SK-N-SH treated with all-trans-retinoic acid at 6 μM for 48 hours (cell line): ENCODE measurements at regions not wholly inside any gene's neighbourhood (a gene's known extent, or its start where the extent isn't known, plus 50 kb on each side); places are given as distances from the start of the nearest gene placed in this dataset.

Experiments used
- ATAC-seq: fragments of 200-7000 bp; cut with Tn5 transposase; 3 replicates; pipeline ENCODE4 v1.9.1; 2020; ENCODE audit warnings: mild to moderate bottlenecking, moderate library complexity
- ARNTL ChIP-seq: fragments of 450-650 bp; formaldehyde crosslinking; IDR thresholded peaks from 2 replicates; pipeline ENCODE4 v1.5.0; 2020; ENCODE audit warnings: low read depth, mild to moderate bottlenecking, moderate library complexity, borderline replicate concordance
- BACH2 ChIP-seq: fragments of 250-450 bp; sonication (Bioruptor Pico); IDR thresholded peaks from 2 replicates; pipeline ENCODE4 v1.9.0; 2021; ENCODE audit warnings: mild to moderate bottlenecking, borderline replicate concordance
- CREB5 ChIP-seq: fragments of 250-450 bp; sonication (Bioruptor Pico); IDR thresholded peaks from 2 replicates; pipeline ENCODE4 v1.5.1; 2020; ENCODE audit warnings: low read depth, mild to moderate bottlenecking, moderate library complexity
- CSDC2 ChIP-seq: fragments of 250-450 bp; sonication (Bioruptor Pico); IDR thresholded peaks from 2 replicates; pipeline ENCODE4 v1.5.0; 2020; ENCODE audit warnings: mild to moderate bottlenecking, moderate library complexity
- CSRNP3 ChIP-seq: fragments of 250-450 bp; sonication (Bioruptor Pico); IDR thresholded peaks from 2 replicates; pipeline ENCODE4 v1.5.1; 2021; ENCODE audit warnings: mild to moderate bottlenecking, moderate library complexity
- ESRRG ChIP-seq: fragments of 250-450 bp; sonication (Bioruptor Pico); IDR thresholded peaks from 2 replicates; pipeline ENCODE4 v1.6.1; 2021; ENCODE audit warnings: mild to moderate bottlenecking
- GLIS3 ChIP-seq: fragments of 250-450 bp; sonication (Bioruptor Pico); IDR thresholded peaks from 2 replicates; pipeline ENCODE4 v1.5.0; 2020; ENCODE audit warnings: mild to moderate bottlenecking, moderate library complexity
- ISL1 ChIP-seq: fragments of 250-450 bp; sonication (Bioruptor Pico); IDR thresholded peaks from 2 replicates; pipeline ENCODE4 v2.1.2; 2022; ENCODE audit warnings: mild to moderate bottlenecking, moderate library complexity
- OSR1 ChIP-seq: fragments of 250-450 bp; sonication (Bioruptor Pico); IDR thresholded peaks from 2 replicates; pipeline ENCODE4 v1.8.0; 2022; ENCODE audit warnings: moderate library complexity, mild to moderate bottlenecking, inconsistent platforms
- PATZ1 ChIP-seq: fragments of 250-450 bp; sonication (Bioruptor Pico); IDR thresholded peaks from 2 replicates; pipeline ENCODE4 v1.8.0; 2020; ENCODE audit warnings: mild to moderate bottlenecking, moderate library complexity, borderline replicate concordance
- PPARA ChIP-seq: fragments of 250-450 bp; sonication (Bioruptor Pico); IDR thresholded peaks from 2 replicates; pipeline ENCODE4 v1.5.0; 2020; ENCODE audit warnings: mild to moderate bottlenecking, borderline replicate concordance
- RARB ChIP-seq: fragments of 250-450 bp; sonication (Bioruptor Pico); IDR thresholded peaks from 2 replicates; pipeline ENCODE4 v1.8.0; 2021; ENCODE audit warnings: mild to moderate bottlenecking, moderate library complexity
- TCF4 ChIP-seq: fragments of 250-450 bp; sonication (Bioruptor Pico); IDR thresholded peaks from 2 replicates; pipeline ENCODE4 v1.8.0; 2021; ENCODE audit warnings: mild to moderate bottlenecking, moderate library complexity, borderline replicate concordance
- TOX ChIP-seq: fragments of 250-450 bp; sonication (Bioruptor Pico); IDR thresholded peaks from 2 replicates; pipeline ENCODE4 v1.8.0; 2021; ENCODE audit warnings: mild to moderate bottlenecking, moderate library complexity, borderline replicate concordance
- ZC3H10 ChIP-seq: fragments of 250-450 bp; sonication (Bioruptor Pico); IDR thresholded peaks from 2 replicates; pipeline ENCODE4 v1.5.1; 2021; ENCODE audit warnings: mild to moderate bottlenecking, moderate library complexity
- ZFP3 ChIP-seq: fragments of 250-450 bp; sonication (Bioruptor Pico); IDR thresholded peaks from 2 replicates; pipeline ENCODE4 v1.5.0; 2020; ENCODE audit warnings: mild to moderate bottlenecking, moderate library complexity
- ZFP30 ChIP-seq: fragments of 450-650 bp; formaldehyde crosslinking; IDR thresholded peaks from 2 replicates; pipeline ENCODE4 v1.5.0; 2022; ENCODE audit warnings: mild to moderate bottlenecking, moderate library complexity
- ZNF565 ChIP-seq: fragments of 450-650 bp; formaldehyde crosslinking; conservative IDR thresholded peaks from 2 replicates; pipeline ENCODE4 v1.5.0; 2020; ENCODE audit warnings: low read depth, mild to moderate bottlenecking, moderate library complexity
- ZNF70 ChIP-seq: fragments of 450-650 bp; formaldehyde crosslinking; IDR thresholded peaks from 2 replicates; pipeline ENCODE4 v1.5.0; 2020; ENCODE audit warnings: mild to moderate bottlenecking, moderate library complexity
- TF ChIP-seq, protein P1 (sequence below): fragments of 250-450 bp; sonication (Bioruptor Pico); IDR thresholded peaks from 2 replicates; pipeline ENCODE4 v1.5.0; 2020; ENCODE audit warnings: mild to moderate bottlenecking, moderate library complexity

GRCh38 chr10:118234683-118235082 is 107.4 kb downstream of the FAM204A start:
- no peak for TF ChIP-seq BACH2 (CRISPR knock-in tag)
- no peak for TF ChIP-seq ZNF565
- no peak for TF ChIP-seq ZNF70
- no peak for TF ChIP-seq ZC3H10 (CRISPR knock-in tag)
- no peak for TF ChIP-seq CSDC2 (CRISPR knock-in tag)
- TF ChIP-seq GLIS3 (CRISPR knock-in tag) = no peak
- no peak for TF ChIP-seq CSRNP3 (CRISPR knock-in tag)
- no peak for TF ChIP-seq ARNTL (CRISPR knock-in tag)
- TF ChIP-seq ZFP30 = no peak
- TF ChIP-seq, protein P1, sequence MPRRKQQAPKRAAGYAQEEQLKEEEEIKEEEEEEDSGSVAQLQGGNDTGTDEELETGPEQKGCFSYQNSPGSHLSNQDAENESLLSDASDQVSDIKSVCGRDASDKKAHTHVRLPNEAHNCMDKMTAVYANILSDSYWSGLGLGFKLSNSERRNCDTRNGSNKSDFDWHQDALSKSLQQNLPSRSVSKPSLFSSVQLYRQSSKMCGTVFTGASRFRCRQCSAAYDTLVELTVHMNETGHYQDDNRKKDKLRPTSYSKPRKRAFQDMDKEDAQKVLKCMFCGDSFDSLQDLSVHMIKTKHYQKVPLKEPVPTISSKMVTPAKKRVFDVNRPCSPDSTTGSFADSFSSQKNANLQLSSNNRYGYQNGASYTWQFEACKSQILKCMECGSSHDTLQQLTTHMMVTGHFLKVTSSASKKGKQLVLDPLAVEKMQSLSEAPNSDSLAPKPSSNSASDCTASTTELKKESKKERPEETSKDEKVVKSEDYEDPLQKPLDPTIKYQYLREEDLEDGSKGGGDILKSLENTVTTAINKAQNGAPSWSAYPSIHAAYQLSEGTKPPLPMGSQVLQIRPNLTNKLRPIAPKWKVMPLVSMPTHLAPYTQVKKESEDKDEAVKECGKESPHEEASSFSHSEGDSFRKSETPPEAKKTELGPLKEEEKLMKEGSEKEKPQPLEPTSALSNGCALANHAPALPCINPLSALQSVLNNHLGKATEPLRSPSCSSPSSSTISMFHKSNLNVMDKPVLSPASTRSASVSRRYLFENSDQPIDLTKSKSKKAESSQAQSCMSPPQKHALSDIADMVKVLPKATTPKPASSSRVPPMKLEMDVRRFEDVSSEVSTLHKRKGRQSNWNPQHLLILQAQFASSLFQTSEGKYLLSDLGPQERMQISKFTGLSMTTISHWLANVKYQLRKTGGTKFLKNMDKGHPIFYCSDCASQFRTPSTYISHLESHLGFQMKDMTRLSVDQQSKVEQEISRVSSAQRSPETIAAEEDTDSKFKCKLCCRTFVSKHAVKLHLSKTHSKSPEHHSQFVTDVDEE (CRISPR knock-in tag) = no peak
- TF ChIP-seq TCF4 (CRISPR knock-in tag) = no peak
- TF ChIP-seq, all 23 proteins: peak for 0
- ATAC-seq = no peak

- ATAC-seq = no peak
- no peak for TF ChIP-seq ZNF70
- no peak for TF ChIP-seq ISL1 (CRISPR knock-in tag)
Measured at GRCh38 chr10:118220346-118220850, 121.7 kb downstream of the FAM204A start.

GRCh38 chr10:118218562-118218961 is 123.6 kb downstream of the FAM204A start:
- TF ChIP-seq PATZ1 (CRISPR knock-in tag) (no peak), BACH2 (CRISPR knock-in tag) (no peak), ZNF70 (no peak), ESRRG (no peak), ZNF565 (no peak)
- no peak for ATAC-seq

- no peak for ATAC-seq
- TF ChIP-seq ZC3H10 (CRISPR knock-in tag) (no peak), OSR1 (no peak), GLIS3 (CRISPR knock-in tag) (no peak), TOX (CRISPR knock-in tag) (no peak), ZNF565 (no peak), ZFP30 (no peak), TCF4 (CRISPR knock-in tag) (no peak), ZFP3 (CRISPR knock-in tag) (no peak), CSRNP3 (CRISPR knock-in tag) (no peak), RARB (CRISPR knock-in tag) (no peak), ESRRG (no peak), PPARA (no peak), ZNF70 (no peak), PATZ1 (CRISPR knock-in tag) (no peak), CSDC2 (CRISPR knock-in tag) (no peak), CREB5 (CRISPR knock-in tag) (no peak)
- TF ChIP-seq, protein P1 (CRISPR knock-in tag) = no peak
Measured at GRCh38 chr10:118216571-118217170, 125.5 kb downstream of the FAM204A start.
